ENCODE measurements at regions not wholly inside any gene's neighbourhood (a gene's known extent, or its start where the extent isn't known, plus 50 kb on each side); places are given as distances from the start of the nearest gene placed in this dataset.

DNA sequence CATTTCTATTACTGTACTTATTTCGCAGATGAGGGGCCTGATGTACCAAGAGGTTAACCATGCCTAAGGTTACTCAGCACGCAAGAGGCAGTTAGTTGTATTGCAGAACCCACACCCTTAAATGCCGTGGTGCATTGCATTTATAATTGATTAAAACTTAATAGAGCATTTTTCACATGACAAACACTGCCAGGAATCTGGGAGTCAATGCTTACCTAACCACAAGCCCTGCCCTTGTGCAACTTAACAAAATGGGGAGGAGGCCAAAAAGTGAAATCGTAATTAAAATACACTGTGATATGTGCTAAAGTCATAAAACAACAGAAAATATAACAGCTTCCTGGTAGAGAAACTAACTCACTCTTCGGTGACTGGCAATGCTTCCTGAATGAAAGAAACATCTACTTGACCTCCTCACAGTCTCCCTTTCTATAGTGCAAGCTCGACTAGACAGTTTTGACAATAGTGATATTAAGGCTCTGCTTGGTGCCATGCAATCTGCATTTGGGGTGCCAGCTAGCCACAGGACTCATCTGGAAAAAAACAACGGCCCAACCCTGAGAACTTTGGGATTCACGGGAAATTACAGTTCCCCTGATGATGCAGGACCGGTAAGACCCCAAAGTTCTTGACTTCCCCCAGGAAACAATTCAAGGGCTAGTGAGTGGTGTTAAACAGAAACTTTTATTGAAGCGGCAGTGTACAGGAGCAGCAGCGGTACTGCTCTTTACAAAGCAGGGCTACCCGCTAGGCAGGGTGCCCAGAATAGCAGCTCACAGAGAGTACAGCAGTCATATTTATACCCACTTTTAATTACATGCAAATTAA is 612.4 kb downstream of the TNS3 start:
- H3K4me3 ChIP-seq, result no peak overlapping the region
- H3K27ac ChIP-seq, result no peak overlapping the region
- ATAC-seq (replicated peaks in 6 of 8), result peak in 2 of 8 experiments; percentile 75 to 78
- in situ Hi-C loops (cut with MboI; ENCODE audit: low pct_unique_long_range_greater_than_20kb in 2 of 9, low sequenced_read_pairs in 9 of 9, unreplicated experiment in 9 of 9), result no loop called here
- H3K4me1 ChIP-seq (replicated peaks in 1 of 2), result no peaks in the 10 kb centered on the region
- 23 to 100% (median 91%) methylated on average over 4 to 12 of the region's 12 CpGs for WGBS, 10 experiments

DNA sequence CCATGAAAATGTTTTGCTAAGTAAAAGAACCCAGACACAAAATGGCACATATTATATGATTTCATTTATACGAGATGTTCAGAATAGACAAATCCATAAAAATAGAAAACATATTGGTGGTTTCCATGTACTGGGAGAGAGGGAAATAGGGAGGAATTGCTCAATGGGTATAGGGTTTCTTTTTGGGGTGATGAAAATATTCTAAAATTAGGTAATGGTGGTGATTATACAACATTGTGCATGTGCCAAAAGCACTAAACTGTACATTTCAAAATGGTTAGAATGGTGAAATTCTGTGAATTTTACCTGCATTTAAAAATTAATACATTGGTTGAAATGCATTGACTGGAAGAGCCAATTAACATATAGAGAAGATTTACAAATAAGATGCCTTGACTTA is 613.9 kb downstream of the TNS3 start:
- no peak for ATAC-seq (replicated peaks in 6 of 8)
- Histone ChIP-seq H3K27ac (no peak overlapping the region), H3K4me1 (replicated peaks in 1 of 2) (no peaks in the 10 kb centered on the region), H3K4me3 (no peak overlapping the region)
- WGBS, 10 experiments, result 45 to 100% (median 92%) methylated on average over 1 of the region's 1 CpG; no CpG with 5 or more reads in 1 of the 10 experiments
- in situ Hi-C loops (cut with MboI; ENCODE audit: low pct_unique_long_range_greater_than_20kb in 2 of 9, low sequenced_read_pairs in 9 of 9, unreplicated experiment in 9 of 9), result no loop called here

DNA sequence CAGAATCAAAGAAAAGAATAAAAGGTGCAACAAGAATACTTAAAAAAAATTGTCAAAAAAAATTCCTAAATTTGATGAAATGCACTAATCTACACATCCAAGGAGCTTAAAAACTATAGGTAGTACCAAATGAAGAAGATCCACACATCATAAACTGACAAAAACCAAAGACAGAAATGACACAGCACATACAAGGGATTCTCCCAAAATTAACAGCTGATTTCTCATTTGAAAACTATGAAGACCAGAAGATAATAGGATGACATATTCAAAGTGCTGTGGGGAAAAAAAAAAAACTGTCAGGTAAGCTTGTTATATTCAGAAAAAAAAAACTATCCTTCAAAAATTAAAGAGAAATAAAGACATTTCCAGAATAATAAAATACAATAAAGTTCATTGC is 618.2 kb downstream of the TNS3 start:
- in situ Hi-C loops (cut with MboI; ENCODE audit: low pct_unique_long_range_greater_than_20kb in 2 of 9, low sequenced_read_pairs in 9 of 9, unreplicated experiment in 9 of 9), result no loop called here
- no peak for ATAC-seq (replicated peaks in 6 of 8)
- Histone ChIP-seq H3K4me1 (replicated peaks in 1 of 2) (no peaks in the 10 kb centered on the region), H3K4me3 (no peak overlapping the region), H3K27ac (no peak overlapping the region)

DNA sequence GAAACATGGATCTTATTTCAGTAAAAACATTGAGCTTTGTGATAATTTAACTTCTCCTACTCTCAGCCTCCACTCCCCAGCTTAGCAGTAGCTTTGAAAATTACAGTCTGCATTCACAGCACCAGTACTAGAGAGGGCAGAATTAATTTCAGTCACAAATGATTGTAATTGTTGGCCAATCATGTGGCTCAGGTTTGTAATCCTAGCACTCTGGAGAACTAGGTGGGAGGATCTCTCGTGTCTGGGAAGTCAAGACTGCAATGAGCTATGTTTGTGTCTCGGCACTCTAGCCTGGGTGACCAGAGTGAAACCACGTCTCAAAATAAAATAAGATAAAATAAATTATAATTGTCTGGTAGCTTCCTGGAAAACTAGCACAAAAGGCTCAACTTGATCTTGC is 620.9 kb downstream of the TNS3 start:
- in situ Hi-C loops (cut with MboI; ENCODE audit: low pct_unique_long_range_greater_than_20kb in 2 of 9, low sequenced_read_pairs in 9 of 9, unreplicated experiment in 9 of 9), result no loop called here
- WGBS, 10 experiments, result 38 to 79% (median 46%) methylated on average over 2 to 3 of the region's 3 CpGs; no CpG with 5 or more reads in 5 of the 10 experiments
- ATAC-seq (replicated peaks in 6 of 8), result peak in 4 of 8 experiments; percentile 25 to 59 (median 40)

DNA sequence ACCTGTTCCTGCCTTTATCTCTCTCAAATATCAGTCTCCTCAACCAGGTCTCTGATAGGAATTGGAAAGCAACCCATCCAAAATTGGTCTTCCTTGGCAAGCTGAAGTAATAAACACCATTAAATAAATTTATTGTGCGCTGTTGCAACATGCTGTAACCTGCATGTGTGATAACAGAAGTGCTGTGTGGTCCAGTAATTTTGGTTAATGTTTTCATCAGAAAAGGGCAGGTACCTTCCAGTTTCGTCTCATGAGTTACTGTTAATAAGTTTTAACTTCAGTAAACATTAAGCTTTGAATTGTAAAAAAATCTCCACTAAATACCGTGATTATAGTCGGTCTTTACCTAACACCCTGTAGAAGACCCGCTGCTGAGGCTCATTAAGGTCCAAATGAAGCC is 624.7 kb downstream of the TNS3 start:
- in situ Hi-C loops (cut with MboI; ENCODE audit: low pct_unique_long_range_greater_than_20kb in 2 of 9, low sequenced_read_pairs in 9 of 9, unreplicated experiment in 9 of 9), result no loop called here
- H3K4me1 ChIP-seq (replicated peaks in 1 of 2), result no peaks in the 10 kb centered on the region
- ATAC-seq (replicated peaks in 6 of 8), result no peak
- WGBS, 10 experiments, result 67 to 97% (median 83%) methylated on average over 1 to 5 of the region's 5 CpGs; no CpG with 5 or more reads in 1 of the 10 experiments
- no peak overlapping the region for H3K4me3 ChIP-seq
- no peak overlapping the region for H3K27ac ChIP-seq

More for the DNA sequence above, 620.9 kb downstream of the TNS3 start:
- Histone ChIP-seq H3K27ac (no peak overlapping the region), H3K4me3 (no peak overlapping the region), H3K4me1 (replicated peaks in 1 of 2) (no peaks in the 10 kb centered on the region)

DNA sequence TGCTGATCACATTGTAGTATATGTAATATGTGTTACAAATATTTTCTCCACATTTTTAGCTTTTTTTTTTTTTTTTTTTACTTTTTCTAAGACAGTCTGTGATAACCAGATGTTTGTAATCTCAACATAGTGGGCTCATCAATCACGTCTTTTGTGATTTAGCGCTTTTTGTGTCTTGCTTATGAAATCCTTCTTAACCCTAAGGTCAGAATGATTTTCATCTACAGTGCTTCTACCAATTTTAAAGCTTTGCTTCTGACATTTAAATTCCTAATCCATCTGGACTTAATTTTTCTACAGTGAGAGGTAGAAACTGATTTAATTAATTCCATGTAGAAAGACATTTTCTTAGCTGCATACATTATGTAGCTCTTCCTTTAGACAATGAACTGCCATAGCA is 626.4 kb downstream of the TNS3 start:
- H3K4me3 ChIP-seq, result no peak overlapping the region
- no peak for ATAC-seq (replicated peaks in 6 of 8)
- WGBS, 10 experiments, result 38 to 100% (median 86%) methylated on average over 1 to 2 of the region's 2 CpGs; no CpG with 5 or more reads in 3 of the 10 experiments
- no peak overlapping the region for H3K27ac ChIP-seq
- H3K4me1 ChIP-seq (replicated peaks in 1 of 2), result no peaks in the 10 kb centered on the region
- in situ Hi-C loops (cut with MboI; ENCODE audit: low pct_unique_long_range_greater_than_20kb in 2 of 9, low sequenced_read_pairs in 9 of 9, unreplicated experiment in 9 of 9), result no loop called here

DNA sequence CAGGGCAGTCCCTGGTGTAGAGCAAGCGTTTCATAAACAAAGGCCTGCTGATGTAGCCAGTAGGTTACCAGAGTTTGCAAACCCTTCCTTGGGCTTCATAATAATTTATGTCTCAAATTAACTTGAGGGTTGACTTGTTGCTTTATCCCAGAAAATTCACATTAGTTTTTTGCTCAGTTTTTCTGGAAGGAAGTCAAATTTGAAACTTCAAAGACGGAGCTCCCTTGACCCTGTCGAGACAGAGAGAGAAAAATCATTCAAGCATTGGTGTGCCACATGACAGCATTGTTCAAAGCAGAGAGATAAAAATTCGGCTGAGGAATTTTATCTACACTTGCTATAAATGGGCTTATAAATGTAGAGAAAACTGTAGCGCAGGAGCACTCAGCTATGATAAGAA is 627.7 kb downstream of the TNS3 start:
- no peak overlapping the region for H3K27ac ChIP-seq
- H3K4me3 ChIP-seq, result no peak overlapping the region
- ATAC-seq (replicated peaks in 6 of 8), result no peak
- H3K4me1 ChIP-seq (replicated peaks in 1 of 2), result peaks cover 0 to 5% of the 10 kb centered on the region in 2 donors
- in situ Hi-C loops (cut with MboI; ENCODE audit: low pct_unique_long_range_greater_than_20kb in 2 of 9, low sequenced_read_pairs in 9 of 9, unreplicated experiment in 9 of 9), result no loop called here
- WGBS, 10 experiments, result 18 to 88% (median 77%) methylated on average over 3 to 5 of the region's 5 CpGs; no CpG with 5 or more reads in 1 of the 10 experiments

DNA sequence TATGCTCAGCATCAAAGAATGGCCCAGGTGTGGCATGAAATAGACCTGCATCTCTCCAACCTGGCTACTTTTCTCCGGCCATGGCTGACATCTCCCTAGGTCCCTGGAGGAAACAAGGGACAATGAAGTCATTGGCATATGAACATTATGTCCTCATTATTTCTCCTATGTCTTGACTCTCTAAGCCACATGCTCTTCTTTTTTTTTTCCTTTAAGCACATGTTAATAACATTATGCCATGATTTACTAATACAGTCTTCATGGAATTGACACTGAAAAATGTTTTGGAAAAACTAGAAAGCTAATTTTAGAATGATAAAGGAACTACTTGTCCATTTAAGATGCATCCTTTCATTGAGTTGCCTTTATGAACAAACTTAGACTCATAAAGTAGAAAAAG is 628.9 kb downstream of the TNS3 start:
- in situ Hi-C loops (cut with MboI; ENCODE audit: low pct_unique_long_range_greater_than_20kb in 2 of 9, low sequenced_read_pairs in 9 of 9, unreplicated experiment in 9 of 9), result no loop called here
- no peak for ATAC-seq (replicated peaks in 6 of 8)
- H3K4me3 ChIP-seq, result no peak overlapping the region
- H3K4me1 ChIP-seq (replicated peaks in 1 of 2), result peaks cover 6% of the 10 kb centered on the region in 2 donors
- H3K27ac ChIP-seq, result no peak overlapping the region
- WGBS, 10 experiments, result 40 to 100% (median 86%) methylated on average over 1 of the region's 1 CpG; no CpG with 5 or more reads in 3 of the 10 experiments

DNA sequence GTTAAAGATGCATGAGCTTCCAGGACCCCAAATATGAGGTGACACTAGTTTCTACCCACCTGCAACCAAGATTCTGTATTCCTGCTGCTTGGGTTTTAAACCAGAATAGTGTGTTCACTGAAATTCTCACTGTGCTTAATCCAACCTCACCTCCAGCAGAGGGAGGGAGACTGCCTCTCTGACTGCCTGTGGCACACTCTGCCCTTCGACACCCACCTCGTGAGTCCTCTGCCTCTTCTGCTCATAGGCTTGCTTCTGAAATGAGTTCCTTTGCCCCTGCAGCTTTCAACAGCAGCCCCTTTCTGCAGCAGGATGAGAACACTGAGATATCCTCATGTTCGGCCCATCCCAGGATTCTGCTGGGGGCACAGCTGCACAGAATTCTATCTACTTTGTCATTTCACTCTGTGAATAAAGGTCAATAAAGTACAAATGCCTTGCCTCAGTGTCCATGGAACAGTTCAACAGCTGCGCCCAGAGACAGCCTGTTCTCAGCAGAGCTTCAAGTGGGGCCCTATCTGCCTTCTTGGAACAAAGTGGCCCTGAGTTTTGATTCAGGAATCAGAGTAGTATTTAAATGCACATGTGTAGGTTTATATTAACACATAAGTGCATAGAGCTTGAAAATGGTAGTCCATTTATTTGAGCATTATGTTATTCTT is 632.5 kb downstream of the TNS3 start:
- in situ Hi-C loops (cut with MboI; ENCODE audit: low pct_unique_long_range_greater_than_20kb in 2 of 9, low sequenced_read_pairs in 9 of 9, unreplicated experiment in 9 of 9), result no loop called here
- ATAC-seq (replicated peaks in 6 of 8), result peak in 2 of 8 experiments; percentile 19 to 34
- H3K4me3 ChIP-seq, result no peak overlapping the region

DNA sequence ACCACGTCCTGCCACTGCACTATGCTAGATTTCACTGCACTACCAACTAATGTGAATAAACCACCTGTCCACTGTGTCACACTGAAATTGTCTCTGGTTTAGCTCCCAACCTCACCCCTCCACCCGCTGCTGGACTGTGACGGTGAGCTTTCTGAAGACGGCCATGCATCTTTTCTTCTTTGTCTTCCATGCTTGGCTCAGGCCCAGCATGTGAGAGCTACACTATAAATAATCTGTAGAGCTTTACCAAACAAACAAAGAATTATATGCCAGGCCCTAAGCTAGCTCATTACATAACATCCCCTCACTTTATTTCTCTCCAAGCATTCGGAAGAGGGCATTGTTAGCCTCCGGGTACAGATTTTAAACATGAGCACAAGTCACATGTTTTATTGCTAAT is 633.2 kb downstream of the TNS3 start:
- Histone ChIP-seq H3K27ac (no peak overlapping the region), H3K4me3 (no peak overlapping the region), H3K4me1 (replicated peaks in 1 of 2) (peaks cover 6% of the 10 kb centered on the region in 2 donors)
- peak in 5 of 8 experiments; percentile 44 to 79 (median 59) for ATAC-seq (replicated peaks in 6 of 8)
- in situ Hi-C loops (cut with MboI; ENCODE audit: low pct_unique_long_range_greater_than_20kb in 2 of 9, low sequenced_read_pairs in 9 of 9, unreplicated experiment in 9 of 9), result no loop called here
- WGBS, 10 experiments, result 48 to 90% (median 82%) methylated on average over 1 to 5 of the region's 6 CpGs; no CpG with 5 or more reads in 2 of the 10 experiments

More for the DNA sequence above, 632.5 kb downstream of the TNS3 start:
- Histone ChIP-seq H3K4me1 (replicated peaks in 1 of 2) (peaks cover 6% of the 10 kb centered on the region in 2 donors), H3K27ac (no peak overlapping the region)
- 26 to 100% (median 87%) methylated on average over 1 to 4 of the region's 4 CpGs; no CpG with 5 or more reads in 4 of the 10 experiments for WGBS, 10 experiments

DNA sequence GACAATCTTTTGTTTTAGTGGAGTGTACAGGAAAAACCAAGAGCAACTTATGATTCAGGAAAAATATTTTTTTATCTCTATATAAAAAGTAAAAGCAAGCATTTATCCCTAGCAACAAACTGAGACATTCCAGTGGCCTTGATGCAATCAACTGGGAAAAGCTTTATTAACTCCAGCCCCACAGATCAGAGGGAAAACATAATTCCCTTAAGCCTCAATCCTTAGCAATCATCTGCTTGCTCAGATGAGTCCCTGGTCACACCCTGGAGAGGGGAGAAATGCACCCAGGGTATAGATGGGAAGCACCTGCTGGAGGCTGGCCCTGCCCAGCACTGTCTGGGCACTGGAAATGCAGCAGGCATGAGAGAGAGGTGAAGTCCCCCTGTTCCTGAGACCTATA is 636.6 kb downstream of the TNS3 start:
- Histone ChIP-seq H3K4me1 (replicated peaks in 1 of 2) (peaks cover 6% of the 10 kb centered on the region in 2 donors), H3K27ac (no peak overlapping the region), H3K4me3 (no peak overlapping the region)
- no peak for ATAC-seq (replicated peaks in 6 of 8)
- in situ Hi-C loops (cut with MboI; ENCODE audit: low pct_unique_long_range_greater_than_20kb in 2 of 9, low sequenced_read_pairs in 9 of 9, unreplicated experiment in 9 of 9), result no loop called here

DNA sequence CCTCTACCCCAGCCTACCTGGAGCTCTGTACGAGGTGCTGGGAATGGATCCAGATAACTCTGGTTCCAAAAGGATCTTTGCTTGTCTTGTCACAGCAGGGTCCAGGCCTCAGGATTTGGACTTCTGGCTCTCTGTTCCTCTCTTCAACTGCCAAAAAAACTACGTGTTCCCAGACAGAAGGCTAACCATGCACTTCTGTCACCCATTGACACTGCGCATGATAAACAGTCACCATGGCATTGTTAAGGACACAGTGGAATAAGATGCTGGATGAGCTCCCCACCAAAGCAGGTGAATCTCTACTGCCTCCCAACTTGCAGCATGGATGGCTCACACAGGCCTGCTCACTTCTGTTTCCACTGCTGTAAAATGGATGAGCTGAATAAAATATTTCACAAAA is 637.9 kb downstream of the TNS3 start:
- 40 to 100% (median 80%) methylated on average over 1 to 3 of the region's 3 CpGs; no CpG with 5 or more reads in 3 of the 10 experiments for WGBS, 10 experiments
- H3K4me3 ChIP-seq, result no peak overlapping the region
- in situ Hi-C loops (cut with MboI; ENCODE audit: low pct_unique_long_range_greater_than_20kb in 2 of 9, low sequenced_read_pairs in 9 of 9, unreplicated experiment in 9 of 9), result no loop called here
- no peak overlapping the region for H3K27ac ChIP-seq
- no peak for ATAC-seq (replicated peaks in 6 of 8)
- H3K4me1 ChIP-seq (replicated peaks in 1 of 2), result peaks cover 0 to 6% of the 10 kb centered on the region in 2 donors

DNA sequence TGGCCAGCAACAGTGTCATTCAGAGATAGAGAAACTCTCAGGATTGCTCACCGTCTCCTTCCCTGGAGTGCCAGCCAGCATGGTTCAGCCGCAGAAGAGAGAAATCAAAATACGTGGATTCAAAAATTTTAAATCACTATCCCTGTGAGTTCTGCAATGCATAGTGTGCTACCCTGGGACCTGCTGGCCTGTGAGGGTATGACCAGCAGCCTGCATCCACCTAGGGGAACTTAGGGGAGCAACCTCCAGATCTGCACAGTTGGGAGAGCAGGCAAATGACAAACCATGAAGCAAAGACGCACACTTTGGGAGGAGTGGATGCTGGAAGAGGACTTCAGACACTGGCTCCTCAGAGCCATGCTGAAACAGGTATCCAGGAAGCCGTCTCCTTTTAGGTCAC is 639.3 kb downstream of the TNS3 start:
- WGBS, 10 experiments, result 33 to 100% (median 93%) methylated on average over 1 to 5 of the region's 5 CpGs; no CpG with 5 or more reads in 2 of the 10 experiments
- Histone ChIP-seq H3K4me1 (replicated peaks in 1 of 2) (no peaks in the 10 kb centered on the region), H3K4me3 (no peak overlapping the region), H3K27ac (no peak overlapping the region)
- in situ Hi-C loops (cut with MboI; ENCODE audit: low pct_unique_long_range_greater_than_20kb in 2 of 9, low sequenced_read_pairs in 9 of 9, unreplicated experiment in 9 of 9), result no loop called here
- ATAC-seq (replicated peaks in 6 of 8), result no peak
